HG03354 (cell line): ENCODE measurements at regions not wholly inside any gene's neighbourhood (a gene's known extent, or its start where the extent isn't known, plus 50 kb on each side); places are given as distances from the start of the nearest gene placed in this dataset.

ENCODE experiments used
- ATAC-seq: cut with Tn5 transposase; IDR thresholded peaks from one replicate; pipeline ENCODE4 v1.9.1; 2021; ENCODE audit warnings: mild to moderate bottlenecking; ENCODE audit not compliant: unreplicated experiment, poor library complexity, severe bottlenecking

DNA sequence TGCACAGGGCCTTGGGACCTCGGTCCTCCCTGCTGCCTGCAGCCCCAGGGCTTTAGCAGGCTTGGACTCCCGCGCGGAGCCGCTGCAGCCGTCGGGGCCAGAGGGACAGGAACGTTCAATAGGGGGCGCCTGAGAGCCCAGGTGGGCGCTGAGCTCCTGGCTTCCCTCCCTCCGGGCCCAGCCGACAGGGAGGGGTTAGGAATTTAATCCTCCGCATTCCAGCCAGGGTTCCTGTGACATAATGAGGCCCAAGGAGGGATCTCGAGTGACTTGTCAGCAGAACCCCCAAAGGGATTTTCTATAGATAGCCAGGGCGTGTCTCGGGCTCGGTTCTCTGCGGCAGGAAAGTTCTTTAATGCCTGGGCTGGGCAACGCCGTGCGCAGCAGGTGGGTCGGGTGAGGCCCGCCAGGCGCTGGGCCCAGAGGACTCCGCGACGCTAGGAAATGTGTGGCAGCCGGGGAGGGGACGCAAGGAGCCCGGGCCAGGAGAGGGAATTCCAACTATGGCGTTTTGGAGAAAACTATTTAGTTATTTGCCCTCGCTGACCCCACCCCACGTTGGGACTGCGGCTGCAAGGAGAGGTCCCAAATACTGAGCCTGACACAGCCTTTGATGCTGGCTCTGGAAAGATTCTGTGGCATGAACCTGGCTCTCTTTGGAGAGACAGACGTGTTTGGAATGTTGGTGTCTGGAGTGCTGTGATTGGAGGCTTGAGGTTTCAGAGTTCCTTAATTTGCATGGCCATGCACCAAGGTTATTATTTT is 285.2 kb upstream of the GATB start:
- peak; percentile 76 for ATAC-seq

DNA sequence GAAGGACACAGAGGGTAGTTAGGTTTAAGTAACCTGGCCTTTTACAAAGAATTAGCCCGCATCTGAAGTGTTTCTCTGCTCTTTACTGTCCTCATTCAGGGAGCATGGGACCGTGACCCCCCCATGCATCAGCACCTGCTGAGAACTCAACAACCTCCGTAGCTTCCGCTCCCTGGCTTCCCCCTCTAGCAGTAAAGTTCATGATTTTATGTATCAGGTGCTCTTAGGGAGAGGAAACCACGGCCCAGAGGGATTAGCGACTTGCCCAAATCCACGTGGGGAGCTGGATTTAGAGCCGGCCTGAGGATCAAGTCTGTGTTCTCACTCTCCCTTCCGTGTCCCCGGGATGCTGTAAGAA is 284.6 kb upstream of the GATB start:
- peak; percentile 63 for ATAC-seq

DNA sequence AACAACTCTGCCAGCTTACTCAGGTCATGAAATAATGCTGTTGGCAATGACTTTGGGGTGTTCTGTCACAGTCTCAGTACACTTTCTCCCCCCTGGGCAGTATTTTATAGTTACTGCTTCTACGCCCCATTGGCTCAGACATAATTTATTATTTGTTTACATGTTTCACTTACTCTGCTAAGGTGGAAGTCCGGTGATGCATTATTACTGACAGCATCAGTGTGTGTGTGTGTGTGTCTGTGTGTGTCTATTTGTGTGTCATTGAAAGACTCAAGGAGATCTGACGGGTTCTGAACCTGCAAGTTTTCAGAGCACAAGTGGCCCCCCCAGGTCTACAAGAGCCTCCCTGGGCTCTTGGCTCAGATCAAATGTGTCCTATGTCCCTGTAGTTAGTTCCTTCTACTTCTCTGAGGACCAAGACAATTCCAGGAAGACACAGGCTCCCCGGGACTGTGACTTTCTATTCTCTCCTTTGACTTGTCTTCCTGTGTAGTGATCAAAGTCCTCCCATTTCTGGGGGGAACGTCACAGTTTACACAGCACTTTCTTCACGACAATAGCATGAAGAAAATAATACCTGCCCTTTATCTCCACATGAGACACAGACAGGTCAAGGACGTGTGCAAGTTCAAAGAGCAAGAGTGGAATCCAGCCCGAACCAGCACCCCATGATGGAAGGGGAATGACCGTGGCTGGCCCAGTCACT is 283.7 kb upstream of the GATB start:
- no peak for ATAC-seq

DNA sequence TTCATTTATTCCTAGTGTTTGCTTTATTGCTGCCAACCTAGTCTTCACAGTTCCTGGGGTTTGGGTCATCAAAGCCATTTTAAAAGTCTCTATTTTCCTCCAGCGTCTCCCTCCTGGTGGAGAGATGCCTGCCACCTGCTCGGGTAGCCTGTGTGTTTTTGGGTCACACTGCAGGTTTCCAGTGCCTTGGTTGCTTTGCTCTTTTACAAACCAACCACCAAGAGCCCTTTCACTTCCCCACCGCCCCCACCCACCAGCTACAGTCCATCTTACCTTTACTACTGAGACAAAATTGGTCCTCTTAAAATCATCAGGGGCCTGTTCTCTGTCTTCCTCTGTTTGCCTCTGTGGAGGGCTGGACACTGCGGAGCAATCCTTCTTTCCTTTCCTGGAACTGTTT is 280.5 kb upstream of the GATB start:
- no peak for ATAC-seq

DNA sequence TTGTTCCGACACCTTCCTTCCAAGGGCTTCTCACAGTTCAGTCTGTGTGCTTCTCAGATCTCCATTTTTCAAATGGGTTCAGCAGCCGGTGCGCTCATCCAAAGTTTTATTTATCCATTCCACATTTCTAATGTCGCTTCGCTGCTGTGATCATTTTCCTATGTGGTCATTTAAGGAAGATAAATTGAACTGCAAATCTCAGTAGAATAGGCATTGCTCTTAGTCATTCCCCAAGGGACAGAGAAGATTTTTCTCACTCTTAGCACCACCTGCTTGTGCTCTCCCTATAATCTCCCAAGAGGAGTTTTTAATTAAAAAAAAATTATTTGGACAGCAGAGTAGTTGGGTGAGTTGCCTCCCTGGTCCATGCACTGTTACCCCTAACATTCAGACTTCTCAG is 278.9 kb upstream of the GATB start:
- ATAC-seq = no peak

DNA sequence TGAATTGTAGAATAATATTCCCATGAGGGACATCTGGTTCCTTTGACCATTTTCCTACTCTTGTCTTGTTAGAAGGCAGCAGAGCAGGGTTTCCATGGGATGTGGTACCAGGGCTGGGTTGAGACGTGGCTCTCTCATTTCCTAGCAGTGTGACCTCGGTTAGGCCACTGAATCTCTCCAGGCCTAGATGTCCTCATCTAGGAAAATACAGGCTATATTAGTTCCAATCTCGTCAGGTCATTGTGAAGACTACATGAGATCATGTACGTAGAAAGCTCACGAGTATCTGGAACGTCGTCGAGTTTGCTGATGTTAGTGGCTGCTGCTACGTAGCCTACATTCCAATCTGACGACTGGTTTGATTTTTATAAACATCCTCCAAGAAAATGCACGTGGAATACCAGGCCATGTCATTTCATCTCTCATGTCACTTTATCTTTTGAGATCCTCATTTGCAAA is 278.2 kb upstream of the GATB start:
- no peak for ATAC-seq

DNA sequence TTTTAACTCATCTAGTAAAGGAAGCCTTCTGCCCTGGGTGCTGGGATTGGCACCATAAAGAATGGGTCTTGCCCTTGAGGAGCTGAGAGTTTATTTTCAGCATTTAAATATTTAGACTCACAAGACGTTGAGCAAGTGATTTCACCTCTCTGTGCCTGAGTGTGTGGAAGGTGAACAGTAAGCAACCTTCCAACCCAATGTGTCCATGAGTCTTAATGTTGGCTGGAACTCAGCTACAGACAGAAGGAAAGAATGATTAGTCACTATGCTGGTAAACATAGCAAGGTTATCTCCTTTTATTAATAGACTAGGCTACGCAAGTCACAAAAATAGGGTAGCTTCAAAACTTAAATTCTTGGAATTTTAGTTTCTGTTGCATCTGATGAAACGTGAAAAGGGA is 277.4 kb upstream of the GATB start:
- ATAC-seq = no peak

DNA sequence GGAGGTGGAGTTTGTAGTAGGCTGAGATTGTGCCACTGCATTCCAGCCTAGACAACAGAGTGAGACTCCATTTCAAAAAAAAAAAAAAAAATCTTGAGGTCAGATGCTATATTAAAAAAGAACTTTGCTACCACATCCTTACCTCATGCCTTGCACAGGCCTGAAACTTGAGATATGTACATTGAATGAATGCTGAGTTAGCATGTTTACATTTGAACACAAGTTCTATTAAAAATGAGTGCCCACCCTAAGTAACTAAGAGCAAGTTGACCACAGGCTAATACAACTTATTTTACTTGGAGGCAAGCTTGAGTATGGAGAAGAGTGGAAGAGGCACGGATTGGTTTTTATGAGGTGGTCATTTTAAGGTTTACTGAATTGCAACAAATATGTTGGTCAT is 276.6 kb upstream of the GATB start:
- ATAC-seq = no peak

DNA sequence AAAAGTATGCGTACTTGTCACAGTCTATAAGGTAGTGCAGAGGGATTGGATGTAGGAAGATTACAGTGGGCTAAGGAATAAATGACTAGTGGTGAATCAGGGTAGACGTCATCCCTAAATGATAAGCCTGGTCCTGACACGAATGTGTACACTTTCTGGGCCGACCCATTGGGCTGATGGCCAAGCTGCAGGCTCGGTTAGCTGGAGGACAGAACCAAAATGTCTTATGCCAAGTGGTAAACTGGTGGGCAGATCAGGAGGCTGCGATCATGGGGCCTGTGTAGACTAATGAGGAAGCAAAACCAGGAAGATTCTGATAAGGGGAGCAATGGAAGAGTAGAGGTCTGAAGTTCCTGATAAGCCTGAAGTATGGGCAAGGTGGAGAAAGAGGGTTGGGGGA is 272.8 kb upstream of the GATB start:
- ATAC-seq = no peak

DNA sequence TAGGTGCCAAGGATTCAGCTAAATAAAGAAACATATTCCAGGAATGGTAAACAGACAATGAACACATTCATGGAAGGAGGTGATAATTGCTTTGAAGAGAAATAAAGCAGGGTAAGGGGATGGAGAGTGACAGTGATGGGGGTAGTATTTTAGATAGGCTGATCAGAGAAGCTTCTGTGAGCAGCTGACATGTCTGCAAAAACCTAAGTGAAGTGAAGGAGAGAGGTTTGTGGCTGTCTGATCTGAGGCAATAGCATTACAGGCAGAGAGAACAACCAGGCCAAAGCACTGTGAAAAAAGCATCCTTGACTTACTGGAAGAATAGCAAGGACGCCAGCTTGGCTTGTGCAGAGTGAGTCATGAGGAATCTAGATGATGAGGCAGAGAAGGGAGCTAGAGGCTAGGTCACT is 271.9 kb upstream of the GATB start:
- ATAC-seq = no peak

DNA sequence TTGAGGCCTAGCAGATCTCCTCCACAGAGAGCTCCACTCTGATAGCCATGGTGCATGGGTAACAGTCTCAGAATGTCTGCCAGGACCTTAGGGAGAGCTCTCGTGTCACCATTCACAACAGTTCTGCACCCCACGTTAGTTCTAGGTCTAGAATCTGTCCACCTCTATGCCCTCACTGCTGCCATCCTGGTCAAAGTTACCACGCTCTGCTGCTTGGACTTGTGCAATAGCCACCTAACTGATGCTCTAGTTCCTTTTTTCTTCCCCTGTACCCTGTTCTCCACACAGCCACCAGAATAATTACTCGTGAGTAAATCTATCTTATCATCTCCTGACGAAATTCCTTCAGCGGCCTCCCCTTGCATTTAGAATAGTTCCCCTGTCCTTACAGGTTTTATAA is 268.8 kb upstream of the GATB start:
- ATAC-seq = no peak

DNA sequence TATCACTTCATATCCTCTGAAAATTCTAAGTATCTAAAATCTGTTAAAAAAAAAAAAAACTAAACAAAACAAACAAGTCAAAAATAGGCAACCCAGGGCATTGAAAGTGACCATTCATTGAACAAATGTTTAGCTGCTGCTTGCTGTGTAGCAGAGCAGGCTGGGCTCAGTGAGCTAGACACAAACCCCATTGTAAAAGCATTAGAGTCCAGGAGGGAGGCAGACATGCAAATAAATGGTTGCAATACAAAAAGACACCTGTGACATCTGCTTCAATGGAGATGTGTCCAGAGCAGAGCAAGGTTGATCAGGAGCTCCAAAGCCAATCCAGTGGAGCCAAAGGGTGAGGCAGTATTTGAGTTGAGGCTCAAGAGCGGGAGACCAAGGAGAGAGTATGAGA is 267.3 kb upstream of the GATB start:
- peak; percentile 55 for ATAC-seq

DNA sequence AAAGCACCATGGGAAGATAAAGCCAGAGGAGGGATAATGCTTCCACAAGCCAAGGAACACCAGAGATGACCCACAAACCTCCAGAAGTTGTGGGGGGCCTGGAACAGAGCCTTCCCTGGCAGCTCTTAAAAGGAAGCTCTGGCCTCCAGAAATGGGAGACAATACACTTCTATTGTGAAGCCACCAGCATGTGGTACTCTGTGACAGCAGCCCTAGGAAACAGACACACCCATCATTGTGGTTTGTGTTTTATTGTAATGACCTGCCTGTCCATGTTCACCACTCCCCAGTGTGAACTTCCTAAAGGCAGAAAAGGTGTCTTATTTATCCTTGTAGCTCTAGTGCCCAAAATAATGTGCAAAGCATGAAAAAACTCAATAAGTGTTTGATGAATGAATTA is 264.1 kb upstream of the GATB start:
- no peak for ATAC-seq

DNA sequence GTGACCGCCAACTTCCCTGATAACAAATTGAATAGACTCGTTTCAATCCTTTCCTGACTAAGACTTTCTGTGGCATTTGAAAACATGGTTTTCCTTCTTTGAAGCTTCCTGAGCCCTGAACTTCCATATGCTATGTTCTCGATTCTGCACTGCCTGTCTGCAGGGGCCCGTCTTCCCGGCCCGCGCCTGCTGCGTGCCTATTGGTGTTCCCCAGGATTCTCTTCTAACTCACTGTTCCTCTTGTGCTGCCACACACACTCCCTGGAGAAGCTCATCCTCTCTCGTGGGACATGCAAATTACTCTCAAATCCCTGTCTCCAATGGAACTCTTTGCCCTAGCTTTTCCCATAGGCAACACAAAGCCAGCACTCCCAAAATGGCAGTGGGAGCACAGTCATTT is 262.9 kb upstream of the GATB start:
- ATAC-seq = no peak

DNA sequence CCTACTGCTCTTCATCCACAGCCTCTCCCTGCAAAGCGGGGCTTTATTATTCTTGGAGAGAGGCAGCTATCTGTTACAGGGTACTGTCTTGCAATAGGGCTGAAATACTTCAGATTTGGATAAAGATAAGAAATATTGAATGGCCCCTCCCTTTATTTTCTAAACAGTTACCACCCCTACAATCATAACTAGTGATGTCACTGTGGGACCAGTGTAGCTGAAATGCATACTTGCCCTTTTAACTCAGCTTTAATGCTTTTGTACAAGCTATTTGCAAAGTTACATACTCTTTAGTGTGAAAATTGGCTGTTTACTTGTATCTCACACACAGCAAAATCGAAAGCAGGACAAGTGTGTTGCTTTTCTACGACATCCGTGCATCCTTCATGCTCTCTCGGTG is 261.7 kb upstream of the GATB start:
- no peak for ATAC-seq

DNA sequence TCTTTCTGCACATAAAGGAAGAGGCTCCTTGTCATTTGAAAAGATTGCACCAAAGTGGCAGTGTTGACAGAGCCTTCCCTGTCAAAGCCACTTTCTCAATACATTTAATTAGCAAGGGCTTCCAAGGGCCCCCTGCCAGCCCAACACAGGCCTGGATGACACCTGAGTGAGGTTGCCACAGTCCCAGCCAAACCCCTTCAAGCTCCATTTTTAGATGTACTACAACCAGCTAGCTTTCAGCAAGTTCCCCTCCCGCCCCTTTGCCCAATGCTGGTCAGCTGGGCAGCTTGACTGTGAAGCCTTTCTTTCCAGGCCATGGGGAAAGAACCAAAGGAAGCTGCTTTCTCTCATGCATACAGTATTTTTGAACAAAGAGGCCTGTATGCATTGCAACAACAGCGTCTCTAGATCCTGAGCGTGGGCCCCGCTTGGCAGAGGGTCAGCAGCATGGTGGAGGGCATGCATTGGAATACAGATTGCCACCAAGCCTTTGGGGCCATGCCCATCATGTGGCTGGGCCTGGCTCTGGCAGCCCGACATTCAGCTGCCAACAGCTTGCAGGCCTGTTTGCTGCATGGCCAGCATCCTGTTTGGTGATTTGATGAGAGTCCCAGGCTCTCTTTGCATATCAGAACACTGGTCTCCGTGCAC is 261.1 kb upstream of the GATB start:
- no peak for ATAC-seq

DNA sequence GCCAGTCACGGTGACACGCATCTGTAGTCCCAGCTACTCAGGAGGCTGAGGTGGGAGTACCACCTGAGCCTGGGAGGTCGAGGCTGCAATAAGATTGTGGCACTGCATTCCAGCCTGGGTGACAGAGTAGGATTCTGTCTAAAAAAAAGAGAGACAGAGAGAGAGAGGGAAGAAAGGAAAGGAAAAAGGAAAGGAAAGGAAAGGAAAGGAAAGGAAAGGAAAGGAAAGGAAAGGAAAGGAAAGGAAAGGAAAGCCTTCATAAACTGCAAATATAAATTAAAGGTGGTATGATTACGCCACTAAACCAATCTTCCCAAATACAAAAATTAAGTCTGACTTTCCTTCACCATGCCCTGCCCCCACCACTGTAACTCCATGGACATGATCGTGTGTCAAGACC is 259.3 kb upstream of the GATB start:
- ATAC-seq = no peak

DNA sequence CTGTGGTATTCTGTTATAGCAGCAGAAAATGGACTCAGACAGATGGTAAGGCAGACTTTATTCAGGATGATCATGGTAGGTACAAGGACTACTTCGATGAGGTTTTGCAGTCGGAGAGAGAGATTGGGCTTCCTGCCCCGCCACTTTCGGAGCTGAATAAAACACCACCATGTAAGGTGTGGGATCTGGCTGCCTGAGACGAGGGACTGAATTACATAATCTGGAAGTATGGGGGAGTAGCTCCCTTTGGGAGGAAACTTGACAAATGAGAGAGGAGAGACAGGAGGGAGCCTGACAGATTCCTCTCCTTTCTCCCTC is 255.5 kb upstream of the GATB start:
- no peak for ATAC-seq

DNA sequence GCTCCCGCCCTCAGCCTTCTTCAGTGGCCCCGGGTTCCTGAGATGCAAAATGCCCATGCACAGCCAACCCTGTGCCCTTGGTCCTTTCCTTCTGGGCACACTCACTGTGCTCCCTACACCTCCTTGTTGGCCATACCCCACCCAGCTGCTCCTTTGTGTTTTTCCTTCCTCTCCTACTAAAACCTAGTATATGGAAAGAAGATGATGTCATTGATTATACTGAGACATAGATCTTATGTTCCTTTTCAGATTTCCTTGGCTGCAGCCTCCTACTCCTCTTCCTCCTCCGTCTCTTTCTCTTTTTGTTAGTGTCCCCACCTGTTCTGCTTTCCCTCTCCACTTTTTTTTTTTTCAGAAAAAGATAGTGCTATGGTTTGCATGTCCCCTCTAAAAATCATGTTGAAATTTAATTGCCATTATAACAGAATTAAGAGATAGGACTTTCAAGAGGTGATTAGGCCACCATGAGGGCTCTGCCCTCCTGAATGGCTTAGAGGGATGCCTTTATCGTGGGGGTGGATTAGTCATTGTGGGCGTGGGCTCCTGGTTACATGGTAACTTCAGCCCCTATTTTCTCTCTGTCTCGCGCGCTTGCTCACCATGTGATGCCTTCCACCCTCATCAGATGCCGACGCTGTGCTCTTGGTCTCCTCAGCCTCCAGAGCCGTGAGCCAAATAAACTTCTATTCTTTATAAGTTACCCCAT is 254.9 kb upstream of the GATB start:
- ATAC-seq = no peak

DNA sequence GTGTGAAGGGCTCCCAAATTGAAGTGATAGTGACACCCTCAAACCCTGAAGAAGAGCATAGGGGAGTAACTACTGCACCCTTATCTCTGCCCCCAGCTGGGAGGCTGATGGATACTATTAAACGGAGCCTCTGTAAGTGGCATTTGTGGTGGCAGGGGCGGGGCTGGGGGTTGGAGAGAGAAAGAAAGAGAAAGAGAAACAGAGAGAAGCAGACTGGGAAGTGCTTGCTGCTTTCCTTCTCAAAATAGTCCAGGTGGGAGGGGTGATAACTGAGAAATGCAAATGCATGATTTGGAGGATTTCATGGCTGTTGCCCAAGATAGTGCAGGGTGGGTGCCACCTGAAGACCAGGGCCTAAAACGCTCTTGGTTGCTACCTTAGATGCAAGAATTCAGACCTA is 253.5 kb upstream of the GATB start:
- ATAC-seq = peak; percentile 95

DNA sequence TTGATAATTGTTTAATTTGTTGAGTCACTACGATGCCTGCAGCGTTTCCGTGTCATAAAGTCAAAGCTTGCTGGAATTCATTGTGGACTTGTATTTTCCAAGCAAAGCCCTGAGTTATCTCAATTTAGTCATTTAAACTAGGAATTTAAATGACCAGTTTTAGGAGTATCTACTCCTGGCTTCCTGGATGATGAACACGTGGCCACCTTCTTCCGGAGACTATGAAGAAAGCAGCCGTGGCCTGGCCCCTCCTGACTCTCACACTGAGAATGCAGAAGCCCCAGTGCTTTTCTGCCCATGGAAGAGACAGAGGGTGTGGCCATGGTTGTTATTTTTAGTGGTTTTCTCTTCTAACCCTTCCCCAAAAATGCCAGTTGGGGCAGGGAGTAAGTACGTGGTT is 250.7 kb upstream of the GATB start:
- no peak for ATAC-seq
